CD14-positive monocyte (primary cell): ENCODE measurements at regions not wholly inside any gene's neighbourhood (a gene's known extent, or its start where the extent isn't known, plus 50 kb on each side); places are given as distances from the start of the nearest gene placed in this dataset.

Source experiments
- DNase-seq, 3 donors: peaks; one replicate each; pipeline ENCODE4 v3.0.0-alpha.2; 2011 to 2022
- H2AFZ ChIP-seq: 2 replicates; pipeline ENCODE4 v1.6.0; 2012; ENCODE audit warnings: mild to moderate bottlenecking, low read depth, low read length, inconsistent platforms; ENCODE audit not compliant: insufficient read depth, poor library complexity, severe bottlenecking
- H3K27ac ChIP-seq, 2 donors: 1 replicate in 1 of 2; 2 replicates in 1 of 2; pipeline ENCODE4 v1.5.1; 2012 to 2013; ENCODE audit warnings: low read length in 2 of 2, control low read depth in 1 of 2, inconsistent platforms in 1 of 2, low read depth in 1 of 2, mild to moderate bottlenecking in 1 of 2
- H3K27me3 ChIP-seq, 2 donors: one replicate each; pipeline versions ENCODE4 v1.6.0 to v1.6.1; 2011 to 2013; ENCODE audit warnings: low read length in 2 of 2; ENCODE audit not compliant: control insufficient read depth in 2 of 2, insufficient read depth in 2 of 2
- H3K36me3 ChIP-seq, 2 donors: replicated peaks in 1 of 2; 1 replicate in 1 of 2; 2 replicates in 1 of 2; pipeline versions ENCODE4 v1.5.1 to v1.6.1; 2012 to 2013; ENCODE audit warnings: low read length in 2 of 2, control low read depth in 1 of 2, inconsistent platforms in 1 of 2, mild to moderate bottlenecking in 1 of 2; ENCODE audit not compliant: insufficient read depth in 2 of 2, control insufficient read depth in 1 of 2
- H3K4me1 ChIP-seq, 2 donors: 1 replicate in 1 of 2; 2 replicates in 1 of 2; pipeline versions ENCODE4 v1.5.1 to v1.6.1; 2012 to 2013; ENCODE audit warnings: low read length in 2 of 2, control low read depth in 1 of 2, inconsistent platforms in 1 of 2, mild to moderate bottlenecking in 1 of 2, moderate library complexity in 1 of 2; ENCODE audit not compliant: insufficient read depth in 2 of 2, control insufficient read depth in 1 of 2
- H3K4me2 ChIP-seq: replicated peaks from 2 replicates; pipeline ENCODE3; 2012; ENCODE audit warnings: low read length, moderate library complexity, mild to moderate bottlenecking; ENCODE audit not compliant: poor library complexity, severe bottlenecking; ENCODE audit errors: extremely low read depth
- H3K4me3 ChIP-seq, 3 experiments: fragments of 200-600 bp in 1 of 3; sonication (generic) in 1 of 3; replicated peaks in 1 of 3; 1 replicate in 2 of 3; 2 replicates in 1 of 3; pipeline ENCODE4 v1.5.1; 2011 to 2013; ENCODE audit warnings: low read length in 3 of 3, mild to moderate bottlenecking in 3 of 3, control low read depth in 2 of 3, low read depth in 2 of 3, inconsistent platforms in 1 of 3, moderate library complexity in 1 of 3
- H3K79me2 ChIP-seq: 2 replicates; pipeline ENCODE4 v1.6.0; 2012; ENCODE audit warnings: mild to moderate bottlenecking, control low read depth, inconsistent platforms, low read length, moderate library complexity; ENCODE audit not compliant: insufficient read depth
- H3K9ac ChIP-seq: 2 replicates; pipeline ENCODE4 v1.6.0; 2017; ENCODE audit warnings: low read length, mild to moderate bottlenecking; ENCODE audit not compliant: insufficient read depth, poor library complexity, severe bottlenecking
- H3K9me3 ChIP-seq, 2 donors: replicated peaks in 1 of 2; 1 replicate in 1 of 2; 2 replicates in 1 of 2; pipeline versions ENCODE4 v1.5.1 to v1.6.1; 2012 to 2013; ENCODE audit warnings: low read length in 2 of 2, control low read depth in 1 of 2; ENCODE audit not compliant: control insufficient read depth in 1 of 2, insufficient read depth in 1 of 2
- H4K20me1 ChIP-seq: 2 replicates; pipeline ENCODE4 v1.6.0; 2012; ENCODE audit warnings: mild to moderate bottlenecking, low read length, control low read depth, moderate library complexity; ENCODE audit not compliant: insufficient read depth
- H3K27ac Mint-ChIP-seq, 7 donors: one replicate each; pipeline ENCODE4 v1.8.0; 2020; ENCODE audit warnings: mild to moderate bottlenecking in 7 of 7, mixed read lengths in 7 of 7, moderate library complexity in 6 of 7, inconsistent platforms in 2 of 7
- H3K27me3 Mint-ChIP-seq, 3 donors: one replicate each; pipeline ENCODE4 v1.8.0; 2021 to 2022; ENCODE audit warnings: low read depth in 3 of 3, mild to moderate bottlenecking in 3 of 3, mixed read lengths in 3 of 3, moderate library complexity in 3 of 3, inconsistent platforms in 1 of 3
- H3K36me3 Mint-ChIP-seq, 2 donors: one replicate each; pipeline ENCODE4 v1.8.0; 2020; ENCODE audit warnings: mixed read lengths in 2 of 2, inconsistent platforms in 1 of 2, mild to moderate bottlenecking in 1 of 2
- H3K4me1 Mint-ChIP-seq: one replicate; pipeline ENCODE4 v1.8.0; 2020; ENCODE audit warnings: mild to moderate bottlenecking, mixed read lengths
- H3K4me3 Mint-ChIP-seq, 2 donors: one replicate each; pipeline ENCODE4 v1.8.0; 2020; ENCODE audit warnings: mild to moderate bottlenecking in 2 of 2, mixed read lengths in 2 of 2, moderate library complexity in 1 of 2
- H3K9me3 Mint-ChIP-seq, 7 donors: one replicate each; pipeline ENCODE4 v1.8.0; 2020 to 2022; ENCODE audit warnings: mixed read lengths in 7 of 7, mild to moderate bottlenecking in 6 of 7, moderate library complexity in 6 of 7, inconsistent platforms in 2 of 7
- WGBS: methylation state at CpG from one replicate; pipeline ENCODE4 v1.1.5; 2013; ENCODE audit warnings: missing lambda C conversion rate; ENCODE audit not compliant: insufficient coverage; 5-methylcytosine and 5-hydroxymethylcytosine counted together
- intact Hi-C, 2 donors: fragments of 100-400 bp; cut with micrococcal nuclease; formaldehyde crosslinking; loops; one replicate each; pipeline versions ENCODE4 v1.15.0 to v1.15.1; 2023
- TF ChIP-seq, protein P1 (sequence below): fragments of 200-600 bp; IDR thresholded peaks from one replicate; pipeline ENCODE4 v1.8.0; 2022; ENCODE audit warnings: antibody characterized with exemption, mild to moderate bottlenecking

DNA sequence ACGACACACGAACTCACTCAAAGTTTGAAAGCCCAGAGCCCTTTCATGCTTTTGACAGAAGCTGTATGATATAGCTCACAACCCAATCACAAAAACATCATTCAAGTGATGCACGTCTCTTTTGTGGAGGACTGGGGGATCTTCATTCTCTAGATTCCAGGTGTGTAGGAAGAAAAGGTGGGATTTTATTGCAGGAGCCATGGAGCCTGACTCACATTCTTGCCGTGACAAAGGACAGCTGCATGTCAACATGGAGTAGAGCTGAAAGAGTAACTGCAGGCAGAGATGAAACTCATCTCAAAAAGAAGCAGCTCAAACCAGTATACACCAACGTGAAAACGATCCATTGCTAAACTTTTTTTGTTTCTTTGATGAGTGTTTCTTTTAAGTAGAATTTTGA is 50.9 kb upstream of the PDE1A start:
- intact Hi-C loops, result no loop called here
- Histone ChIP-seq H3K4me2 (no peak overlapping the region), H3K36me3 (no peaks in the 10 kb centered on the region), H3K79me2 (no peaks in the 10 kb centered on the region), H3K9ac (no peak overlapping the region), H2AFZ (no peak overlapping the region), H3K4me3 (no peak overlapping the region), H3K4me1 (no peaks in the 10 kb centered on the region), H3K9me3 (no peaks in the 10 kb centered on the region), H3K27ac (no peak overlapping the region), H3K27me3 (no peaks in the 10 kb centered on the region), H4K20me1 (no peaks in the 10 kb centered on the region)
- Mint-ChIP-seq H3K36me3 (no peaks in the 10 kb centered on the region), H3K27me3 (peaks cover 0 to 1% (median 0%) of the 10 kb centered on the region in 3 donors), H3K9me3 (peaks cover 0 to 8% (median 2%) of the 10 kb centered on the region in 7 donors), H3K4me1 (no peaks in the 10 kb centered on the region), H3K4me3 (no peak overlapping the region), H3K27ac (no peak overlapping the region)
- TF ChIP-seq, protein P1, sequence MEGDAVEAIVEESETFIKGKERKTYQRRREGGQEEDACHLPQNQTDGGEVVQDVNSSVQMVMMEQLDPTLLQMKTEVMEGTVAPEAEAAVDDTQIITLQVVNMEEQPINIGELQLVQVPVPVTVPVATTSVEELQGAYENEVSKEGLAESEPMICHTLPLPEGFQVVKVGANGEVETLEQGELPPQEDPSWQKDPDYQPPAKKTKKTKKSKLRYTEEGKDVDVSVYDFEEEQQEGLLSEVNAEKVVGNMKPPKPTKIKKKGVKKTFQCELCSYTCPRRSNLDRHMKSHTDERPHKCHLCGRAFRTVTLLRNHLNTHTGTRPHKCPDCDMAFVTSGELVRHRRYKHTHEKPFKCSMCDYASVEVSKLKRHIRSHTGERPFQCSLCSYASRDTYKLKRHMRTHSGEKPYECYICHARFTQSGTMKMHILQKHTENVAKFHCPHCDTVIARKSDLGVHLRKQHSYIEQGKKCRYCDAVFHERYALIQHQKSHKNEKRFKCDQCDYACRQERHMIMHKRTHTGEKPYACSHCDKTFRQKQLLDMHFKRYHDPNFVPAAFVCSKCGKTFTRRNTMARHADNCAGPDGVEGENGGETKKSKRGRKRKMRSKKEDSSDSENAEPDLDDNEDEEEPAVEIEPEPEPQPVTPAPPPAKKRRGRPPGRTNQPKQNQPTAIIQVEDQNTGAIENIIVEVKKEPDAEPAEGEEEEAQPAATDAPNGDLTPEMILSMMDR, result no peak
- DNase-seq, result no peak
- 100% methylated on average over 1 of the region's 6 CpGs for WGBS

DNA sequence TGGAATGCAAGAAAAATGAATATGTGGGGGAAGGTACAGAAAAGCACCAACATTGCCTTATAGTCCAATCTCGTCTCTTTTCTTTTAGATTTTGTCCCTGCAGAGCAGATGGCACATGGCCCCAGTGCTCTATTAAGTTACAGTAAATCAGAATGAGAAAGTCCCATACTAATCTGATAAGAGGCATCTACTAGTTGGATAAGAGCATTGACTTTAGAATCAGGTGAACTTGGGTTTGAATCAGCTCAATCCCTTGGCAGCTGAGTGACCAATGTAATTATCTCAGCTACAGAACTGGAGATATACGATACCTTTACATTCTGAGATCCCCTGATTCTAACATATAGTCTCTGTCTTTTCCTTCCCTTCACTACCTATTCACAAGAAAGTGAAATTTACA is 54.8 kb upstream of the PDE1A start:
- Histone ChIP-seq H3K4me1 (no peaks in the 10 kb centered on the region), H3K79me2 (no peaks in the 10 kb centered on the region), H3K4me2 (no peak overlapping the region), H2AFZ (no peak overlapping the region), H3K4me3 (no peak overlapping the region), H3K27me3 (no peaks in the 10 kb centered on the region), H3K9ac (no peak overlapping the region), H3K27ac (no peak overlapping the region), H3K36me3 (no peaks in the 10 kb centered on the region), H4K20me1 (no peaks in the 10 kb centered on the region), H3K9me3 (no peaks in the 10 kb centered on the region)
- Mint-ChIP-seq H3K4me1 (no peaks in the 10 kb centered on the region), H3K9me3 (no peaks in the 10 kb centered on the region), H3K27ac (no peak overlapping the region), H3K36me3 (no peaks in the 10 kb centered on the region), H3K4me3 (no peak overlapping the region), H3K27me3 (peaks cover 0 to 1% (median 0%) of the 10 kb centered on the region in 3 donors)
- no peak for DNase-seq
- intact Hi-C loops, result no loop called here
- TF ChIP-seq, protein P1, result no peak
- 100% methylated on average over 1 of the region's 2 CpGs for WGBS
